OCI-LY7 (cell line): ENCODE measurements at regions not wholly inside any gene's neighbourhood (a gene's known extent, or its start where the extent isn't known, plus 50 kb on each side); places are given as distances from the start of the nearest gene placed in this dataset.

Source experiments
- CTCF ChIP-seq: fragments of 200-600 bp; sonication (generic); conservative IDR thresholded peaks from 2 replicates; pipeline ENCODE4 v1.5.1; 2014; ENCODE audit warnings: mild to moderate bottlenecking, antibody characterized with exemption, low read length, moderate library complexity, mixed read lengths
- EZH2phosphoT487 ChIP-seq: fragments of 200-600 bp; sonication (generic); IDR thresholded peaks from 2 replicates; pipeline ENCODE4 v1.6.1; 2018; ENCODE audit warnings: low read depth, borderline replicate concordance, mild to moderate bottlenecking, mixed run types, antibody characterized with exemption, low read length, moderate library complexity, mixed read lengths

GRCh38 chr4:54516556-54517215 lies 141.1 kb upstream of the KIT start:
- TF ChIP-seq CTCF (no peak), EZH2phosphoT487 (no peak)
